ENCODE measurements at regions not wholly inside any gene's neighbourhood (a gene's known extent, or its start where the extent isn't known, plus 50 kb on each side); places are given as distances from the start of the nearest gene placed in this dataset.

GRCh38 chr3:64427671-64428070, 202.4 kb upstream of the PRICKLE2 start:
- TF ChIP-seq CTCF (IDR thresholded peaks at IDR 0.05) = no peak
- TF ChIP-seq POLR2A (IDR thresholded peaks at IDR 0.05) = no peak
- no peak for TF ChIP-seq POLR2AphosphoS5 (IDR thresholded peaks at IDR 0.05)

Measured in upper lobe of left lung (tissue), 4 donors.